ENCODE measurements at regions not wholly inside any gene's neighbourhood (a gene's known extent, or its start where the extent isn't known, plus 50 kb on each side); places are given as distances from the start of the nearest gene placed in this dataset.
A peak's percentile ranks its signal among the peaks of the same experiment; 100 is the strongest.

GRCh38 chr6:17036065-17036393 is 65.8 kb upstream of the STMND1 start:
- Histone ChIP-seq H3K79me2 (ENCODE audit: control insufficient read depth, insufficient read depth, low read length) (no peaks in the 10 kb centered on the region), H3K9me3 (ENCODE audit: control insufficient read depth, low read depth, low read length) (no peaks in the 10 kb centered on the region), H3K36me3 (ENCODE audit: control insufficient read depth in 2 of 2, extremely low read depth in 1 of 2, insufficient read depth in 2 of 2, low read length in 2 of 2) (no peaks in the 10 kb centered on the region), H3K4me2 (ENCODE audit: control insufficient read depth, extremely low read depth, insufficient read depth, low read depth, low read length) (no peak overlapping the region), H3K27ac (ENCODE audit: control insufficient read depth, insufficient read depth, low read length) (no peak overlapping the region), H3K27me3 (ENCODE audit: control insufficient read depth, extremely low read depth, insufficient read depth, low read length) (no peaks in the 10 kb centered on the region), H3K4me3 (ENCODE audit: control insufficient read depth in 2 of 3, extremely low read depth in 1 of 3, insufficient read depth in 2 of 3, low read depth in 1 of 3, low read length in 3 of 3) (no peak overlapping the region), H2AFZ (ENCODE audit: control insufficient read depth, low read length) (no peak overlapping the region), H4K20me1 (ENCODE audit: control insufficient read depth, extremely low read depth, insufficient read depth, low read length) (no peaks in the 10 kb centered on the region), H3K4me1 (ENCODE audit: control insufficient read depth, extremely low read depth, insufficient read depth, low read length) (peaks cover 15% of the 10 kb centered on the region), H3K9me1 (ENCODE audit: control insufficient read depth, extremely low read depth, insufficient read depth, low read length) (no peaks in the 10 kb centered on the region), H3K9ac (ENCODE audit: control insufficient read depth, extremely low read depth, insufficient read depth, low read length) (no peak overlapping the region)
- FAIRE-seq (no peak), DNase-seq (ENCODE audit: low read depth, low spot score) (no peak)
- dilution Hi-C loops (cut with MboI; ENCODE audit: extremely low pct_ligation_motif_present, low sequenced_read_pairs), result no loop called here
- TF ChIP-seq EZH2 (IDR thresholded peaks at IDR 0.05; ENCODE audit: low read length) (no peak), CTCF (optimal IDR thresholded peaks at IDR 0.05 in 1 of 3, IDR thresholded peaks at IDR 0.05 in 1 of 3, conservative IDR thresholded peaks at IDR 0.05 in 1 of 3; ENCODE audit: extremely low read depth in 1 of 3, insufficient read depth in 2 of 3, low read length in 3 of 3) (no peak)

GRCh38 chr6:17035257-17036064 is 66.4 kb upstream of the STMND1 start:
- Histone ChIP-seq H3K27ac (ENCODE audit: control insufficient read depth, insufficient read depth, low read length) (no peak overlapping the region), H3K9me3 (ENCODE audit: control insufficient read depth, low read depth, low read length) (no peaks in the 10 kb centered on the region), H4K20me1 (ENCODE audit: control insufficient read depth, extremely low read depth, insufficient read depth, low read length) (no peaks in the 10 kb centered on the region), H3K9ac (ENCODE audit: control insufficient read depth, extremely low read depth, insufficient read depth, low read length) (no peak overlapping the region), H3K4me3 (ENCODE audit: control insufficient read depth in 2 of 3, extremely low read depth in 1 of 3, insufficient read depth in 2 of 3, low read depth in 1 of 3, low read length in 3 of 3) (no peak overlapping the region), H3K36me3 (ENCODE audit: control insufficient read depth in 2 of 2, extremely low read depth in 1 of 2, insufficient read depth in 2 of 2, low read length in 2 of 2) (no peaks in the 10 kb centered on the region), H3K79me2 (ENCODE audit: control insufficient read depth, insufficient read depth, low read length) (no peaks in the 10 kb centered on the region), H2AFZ (ENCODE audit: control insufficient read depth, low read length) (no peak overlapping the region), H3K4me1 (ENCODE audit: control insufficient read depth, extremely low read depth, insufficient read depth, low read length) (peaks cover 15% of the 10 kb centered on the region), H3K9me1 (ENCODE audit: control insufficient read depth, extremely low read depth, insufficient read depth, low read length) (no peaks in the 10 kb centered on the region), H3K27me3 (ENCODE audit: control insufficient read depth, extremely low read depth, insufficient read depth, low read length) (no peaks in the 10 kb centered on the region), H3K4me2 (ENCODE audit: control insufficient read depth, extremely low read depth, insufficient read depth, low read depth, low read length) (no peak overlapping the region)
- dilution Hi-C loops (cut with MboI; ENCODE audit: extremely low pct_ligation_motif_present, low sequenced_read_pairs), result no loop called here
- DNase-seq (ENCODE audit: low read depth, low spot score) (no peak), FAIRE-seq (no peak)
- no peak for TF ChIP-seq EZH2 (IDR thresholded peaks at IDR 0.05; ENCODE audit: low read length)

- Histone ChIP-seq H3K4me3 (ENCODE audit: control insufficient read depth in 2 of 3, extremely low read depth in 1 of 3, insufficient read depth in 2 of 3, low read depth in 1 of 3, low read length in 3 of 3) (no peak overlapping the region), H3K27ac (ENCODE audit: control insufficient read depth, insufficient read depth, low read length) (no peak overlapping the region), H3K4me1 (ENCODE audit: control insufficient read depth, extremely low read depth, insufficient read depth, low read length) (peaks cover 15% of the 10 kb centered on the region), H3K36me3 (ENCODE audit: control insufficient read depth in 2 of 2, extremely low read depth in 1 of 2, insufficient read depth in 2 of 2, low read length in 2 of 2) (no peaks in the 10 kb centered on the region), H3K4me2 (ENCODE audit: control insufficient read depth, extremely low read depth, insufficient read depth, low read depth, low read length) (peak overlapping the region; percentile 93), H3K9me3 (ENCODE audit: control insufficient read depth, low read depth, low read length) (no peaks in the 10 kb centered on the region), H4K20me1 (ENCODE audit: control insufficient read depth, extremely low read depth, insufficient read depth, low read length) (no peaks in the 10 kb centered on the region), H3K9ac (ENCODE audit: control insufficient read depth, extremely low read depth, insufficient read depth, low read length) (peak overlapping the region; percentile 68), H3K79me2 (ENCODE audit: control insufficient read depth, insufficient read depth, low read length) (no peaks in the 10 kb centered on the region), H3K9me1 (ENCODE audit: control insufficient read depth, extremely low read depth, insufficient read depth, low read length) (no peaks in the 10 kb centered on the region), H3K27me3 (ENCODE audit: control insufficient read depth, extremely low read depth, insufficient read depth, low read length) (no peaks in the 10 kb centered on the region), H2AFZ (ENCODE audit: control insufficient read depth, low read length) (no peak overlapping the region)
- no peak for DNase-seq (ENCODE audit: low read depth, low spot score)
- dilution Hi-C loops (cut with MboI; ENCODE audit: extremely low pct_ligation_motif_present, low sequenced_read_pairs), result no loop called here
- FAIRE-seq, result no peak
- TF ChIP-seq CTCF (optimal IDR thresholded peaks at IDR 0.05 in 1 of 3, IDR thresholded peaks at IDR 0.05 in 1 of 3, conservative IDR thresholded peaks at IDR 0.05 in 1 of 3; ENCODE audit: extremely low read depth in 1 of 3, insufficient read depth in 2 of 3, low read length in 3 of 3), result no peak
Observed at GRCh38 chr6:17033746-17034145, 68.1 kb upstream of the STMND1 start.
